H9 (cell line): ENCODE measurements at regions not wholly inside any gene's neighbourhood (a gene's known extent, or its start where the extent isn't known, plus 50 kb on each side); places are given as distances from the start of the nearest gene placed in this dataset.
"Not testable (repeated sequence)": the region's sequence is repeated elsewhere in the genome, so short reads cannot be mapped to it uniquely, and the experiment has no call there.

Experiments used
- DNase-seq: peaks from one replicate; pipeline ENCODE4 v3.0.0-alpha.2; 2017
- H2AFZ ChIP-seq: one replicate; pipeline ENCODE4 v1.6.1; 2013; ENCODE audit warnings: mild to moderate bottlenecking, low read length, control low read depth, moderate library complexity
- H2AK5ac ChIP-seq: 2 replicates; pipeline ENCODE4 v1.6.1; 2013; ENCODE audit warnings: low read length, control low read depth, mixed read lengths; ENCODE audit not compliant: insufficient read length
- H2BK120ac ChIP-seq: one replicate; pipeline ENCODE4 v1.6.1; 2013; ENCODE audit warnings: low read depth, mild to moderate bottlenecking, low read length, control low read depth, inconsistent platforms; ENCODE audit not compliant: poor library complexity, severe bottlenecking
- H2BK12ac ChIP-seq: 2 replicates; pipeline ENCODE4 v1.6.1; 2013; ENCODE audit warnings: low read length, control low read depth, mixed read lengths, low read depth; ENCODE audit not compliant: insufficient read length
- H2BK15ac ChIP-seq: 2 replicates; pipeline ENCODE4 v1.6.1; 2013; ENCODE audit warnings: low read depth, low read length, control low read depth
- H2BK20ac ChIP-seq: one replicate; pipeline ENCODE4 v1.6.1; 2013; ENCODE audit warnings: low read depth, mild to moderate bottlenecking, low read length, control low read depth, inconsistent platforms; ENCODE audit not compliant: poor library complexity, severe bottlenecking
- H2BK5ac ChIP-seq: 2 replicates; pipeline ENCODE4 v1.6.1; 2013; ENCODE audit warnings: low read length, control low read depth, mixed read lengths; ENCODE audit not compliant: insufficient read length
- H3K14ac ChIP-seq: 2 replicates; pipeline ENCODE4 v1.6.1; 2013; ENCODE audit warnings: low read length, control low read depth; ENCODE audit not compliant: insufficient read depth
- H3K18ac ChIP-seq: 2 replicates; pipeline ENCODE4 v1.6.1; 2013; ENCODE audit warnings: low read depth, mild to moderate bottlenecking, mixed read lengths, low read length, control low read depth; ENCODE audit not compliant: insufficient read length
- H3K23ac ChIP-seq: 2 replicates; pipeline ENCODE4 v1.6.1; 2013; ENCODE audit warnings: low read length, control low read depth, mixed read lengths, low read depth; ENCODE audit not compliant: insufficient read length
- H3K23me2 ChIP-seq: 2 replicates; pipeline ENCODE4 v1.6.1; 2013; ENCODE audit warnings: low read depth, mild to moderate bottlenecking, mixed read lengths, low read length, control low read depth; ENCODE audit not compliant: insufficient read length, poor library complexity, severe bottlenecking
- H3K27ac ChIP-seq: 2 replicates; pipeline ENCODE4 v1.5.1; 2013; ENCODE audit warnings: low read length, control low read depth, mixed read lengths, low read depth; ENCODE audit not compliant: insufficient read length
- H3K27me3 ChIP-seq: 2 replicates; pipeline ENCODE4 v1.6.1; 2013; ENCODE audit warnings: low read length, control low read depth, inconsistent platforms; ENCODE audit not compliant: insufficient read depth
- H3K4ac ChIP-seq: 2 replicates; pipeline ENCODE4 v1.6.1; 2013; ENCODE audit warnings: low read depth, mild to moderate bottlenecking, control low read depth, inconsistent platforms, low read length, moderate library complexity
- H3K4me1 ChIP-seq: 2 replicates; pipeline ENCODE4 v1.6.1; 2013; ENCODE audit warnings: low read length, control low read depth, inconsistent platforms; ENCODE audit not compliant: insufficient read depth
- H3K4me2 ChIP-seq: 2 replicates; pipeline ENCODE4 v1.6.1; 2013; ENCODE audit warnings: low read length, control low read depth, mixed read lengths; ENCODE audit not compliant: insufficient read length, insufficient read depth
- H3K56ac ChIP-seq: 2 replicates; pipeline ENCODE4 v1.6.1; 2013; ENCODE audit warnings: low read depth, mild to moderate bottlenecking, mixed read lengths, low read length, control low read depth; ENCODE audit not compliant: insufficient read length
- H3K79me1 ChIP-seq: 2 replicates; pipeline ENCODE4 v1.6.1; 2013; ENCODE audit warnings: low read depth, mild to moderate bottlenecking, moderate library complexity, low read length, control low read depth, inconsistent platforms; ENCODE audit not compliant: insufficient read depth, poor library complexity, severe bottlenecking
- H3K79me2 ChIP-seq: 2 replicates; pipeline ENCODE4 v1.6.1; 2013; ENCODE audit warnings: low read length, control low read depth, inconsistent platforms; ENCODE audit not compliant: insufficient read depth
- H3K9ac ChIP-seq: 2 replicates; pipeline ENCODE4 v1.6.1; 2013; ENCODE audit warnings: low read length, control low read depth, mixed read lengths; ENCODE audit not compliant: insufficient read length; ENCODE audit errors: extremely low read depth
- H3K9me3 ChIP-seq: one replicate; pipeline ENCODE4 v1.6.1; 2013; ENCODE audit warnings: low read depth, low read length, inconsistent platforms; ENCODE audit not compliant: control insufficient read depth
- H3T11ph ChIP-seq: one replicate; pipeline ENCODE4 v1.6.1; 2013; ENCODE audit warnings: mild to moderate bottlenecking, low read length, control low read depth, inconsistent platforms
- H4K20me1 ChIP-seq: one replicate; pipeline ENCODE4 v1.6.1; 2013; ENCODE audit not compliant: control insufficient read depth, insufficient read length, insufficient read depth
- H4K5ac ChIP-seq: 2 replicates; pipeline ENCODE4 v1.6.1; 2013; ENCODE audit warnings: low read depth, mild to moderate bottlenecking, mixed read lengths, low read length, control low read depth; ENCODE audit not compliant: insufficient read length
- H4K8ac ChIP-seq: replicated peaks from 2 replicates; pipeline ENCODE4 v1.6.1; 2013; ENCODE audit warnings: low read length, control low read depth, mixed read lengths, low read depth; ENCODE audit not compliant: insufficient read length
- H4K91ac ChIP-seq: 2 replicates; pipeline ENCODE4 v1.6.1; 2013; ENCODE audit warnings: low read depth, mild to moderate bottlenecking, moderate library complexity, mixed read lengths, low read length, control low read depth; ENCODE audit not compliant: insufficient read length
- H3K27ac Mint-ChIP-seq, 3 experiments: 2 replicates in 2 of 3; 3 replicates in 1 of 3; pipeline ENCODE4 v1.8.0; 2020 to 2021; ENCODE audit warnings: mixed read lengths in 3 of 3, mild to moderate bottlenecking in 1 of 3, moderate library complexity in 1 of 3
- H3K27me3 Mint-ChIP-seq: 2 replicates; pipeline ENCODE4 v1.8.0; 2021; ENCODE audit warnings: low read depth, mild to moderate bottlenecking, moderate library complexity, mixed read lengths
- H3K36me3 Mint-ChIP-seq, 3 experiments: 2 replicates in 2 of 3; 3 replicates in 1 of 3; pipeline ENCODE4 v1.8.0; 2020 to 2021; ENCODE audit warnings: low read depth in 3 of 3, mixed read lengths in 3 of 3; ENCODE audit not compliant: insufficient read depth in 1 of 3
- H3K4me1 Mint-ChIP-seq, 2 experiments: 2 replicates each; pipeline ENCODE4 v1.8.0; 2020; ENCODE audit warnings: mixed read lengths in 2 of 2
- H3K4me3 Mint-ChIP-seq, 2 experiments: 2 replicates in 1 of 2; 3 replicates in 1 of 2; pipeline ENCODE4 v1.8.0; 2020 to 2021; ENCODE audit warnings: mild to moderate bottlenecking in 2 of 2, mixed read lengths in 2 of 2, moderate library complexity in 1 of 2
- H3K9me3 Mint-ChIP-seq, 2 experiments: 2 replicates in 1 of 2; 3 replicates in 1 of 2; pipeline ENCODE4 v1.8.0; 2020; ENCODE audit warnings: mild to moderate bottlenecking in 2 of 2, mixed read lengths in 2 of 2, moderate library complexity in 1 of 2
- WGBS: extraction: QIAGEN DNeasy Blood & Tissue Kit; methylation state at CpG from one replicate; pipeline ENCODE4 v1.1.7; 2013; ENCODE audit warnings: missing lambda C conversion rate, low lambda C conversion rate, mixed read lengths; ENCODE audit not compliant: insufficient read length; ENCODE audit errors: extremely low coverage; 5-methylcytosine and 5-hydroxymethylcytosine counted together

- not testable (repeated sequence) for H3K36me3 Mint-ChIP-seq, H3K14ac ChIP-seq, H3K4me2 ChIP-seq, H4K20me1 ChIP-seq, H4K5ac ChIP-seq, H2AFZ ChIP-seq, H4K8ac ChIP-seq, H3K79me1 ChIP-seq, H3K23me2 ChIP-seq, H3K27me3 Mint-ChIP-seq, H2BK12ac ChIP-seq, H3K27ac ChIP-seq, H3K23ac ChIP-seq, H3K79me2 ChIP-seq, H2BK15ac ChIP-seq, H3K4me3 Mint-ChIP-seq, H3T11ph ChIP-seq, H3K9me3 Mint-ChIP-seq, H2BK20ac ChIP-seq, H3K9ac ChIP-seq, H3K4ac ChIP-seq, H3K9me3 ChIP-seq, H2AK5ac ChIP-seq, DNase-seq, H3K18ac ChIP-seq, H3K27ac Mint-ChIP-seq, H4K91ac ChIP-seq, H3K27me3 ChIP-seq, H2BK5ac ChIP-seq, H2BK120ac ChIP-seq, H3K56ac ChIP-seq
- no CpG with 5 or more reads among the region's 7 CpGs for WGBS
- H3K4me1 ChIP-seq: peaks cover 12% of the 10 kb centered on the region; the same call in 1 of the 2 replicates
- H3K4me1 Mint-ChIP-seq: peaks cover 31 to 45% of the 10 kb centered on the region in 2 experiments
Measured at GRCh38 chr4:127515259-127515658, 117.5 kb upstream of the INTU start.
